ENCODE measurements at regions not wholly inside any gene's neighbourhood (a gene's known extent, or its start where the extent isn't known, plus 50 kb on each side); places are given as distances from the start of the nearest gene placed in this dataset.
A peak's percentile ranks its signal among the peaks of the same experiment; 100 is the strongest.

GRCh38 chr5:124309241-124309980, 437.0 kb downstream of the ZNF608 start:
- Histone ChIP-seq H3K4me1 (peaks cover 6 to 22% (median 16%) of the 10 kb centered on the region in 10 experiments; a peak in 16 of 20 replicates), H3K36me3 (no peaks in the 10 kb centered on the region), H3K9me3 (replicated peaks in 1 of 11) (peaks cover 0 to 6% (median 0%) of the 10 kb centered on the region in 11 experiments; a peak in 6 of 22 replicates), H3K4me2 (peak overlapping the region; percentile 7 to 86 (median 71); a peak in 20 of 22 replicates), H3K27me3 (no peaks in the 10 kb centered on the region), H3K27ac (peak overlapping the region in 1 of 11 experiments; percentile 6; a peak in 1 of 22 replicates), H4K20me1 (no peaks in the 10 kb centered on the region), H3K9ac (peak overlapping the region in 3 of 11 experiments; percentile 24 to 53 (median 42); a peak in 4 of 22 replicates), H3K4me3 (peak overlapping the region in 1 of 10 experiments; percentile 6; a peak in 1 of 20 replicates)
- no peak for TF ChIP-seq Cebpa-rat (IDR thresholded peaks at IDR 0.05)

GRCh38 chr5:124303366-124303765, 443.1 kb downstream of the ZNF608 start:
- no peak for TF ChIP-seq Cebpa-rat (IDR thresholded peaks at IDR 0.05)

GRCh38 chr5:124302533-124302932, 443.9 kb downstream of the ZNF608 start:
- Histone ChIP-seq H3K36me3 (no peaks in the 10 kb centered on the region), H3K4me2 (no peak overlapping the region), H3K27me3 (no peaks in the 10 kb centered on the region), H3K27ac (no peak overlapping the region), H3K9me3 (replicated peaks in 1 of 11) (no peaks in the 10 kb centered on the region), H3K9ac (no peak overlapping the region), H3K4me1 (no peaks in the 10 kb centered on the region), H3K4me3 (no peak overlapping the region), H4K20me1 (no peaks in the 10 kb centered on the region)
- TF ChIP-seq Cebpa-rat (IDR thresholded peaks at IDR 0.05), result no peak

More at GRCh38 chr5:124303366-124303765, 443.1 kb downstream of the ZNF608 start:
- H4K20me1 ChIP-seq, result no peaks in the 10 kb centered on the region
- H3K27ac ChIP-seq, result no peak overlapping the region
- no peak overlapping the region for H3K9ac ChIP-seq
- H3K4me2 ChIP-seq, result no peak overlapping the region
- H3K9me3 ChIP-seq (replicated peaks in 1 of 11), result no peaks in the 10 kb centered on the region
- H3K27me3 ChIP-seq, result no peaks in the 10 kb centered on the region
- no peaks in the 10 kb centered on the region for H3K36me3 ChIP-seq
- H3K4me1 ChIP-seq, result no peaks in the 10 kb centered on the region
- no peak overlapping the region for H3K4me3 ChIP-seq

DNA sequence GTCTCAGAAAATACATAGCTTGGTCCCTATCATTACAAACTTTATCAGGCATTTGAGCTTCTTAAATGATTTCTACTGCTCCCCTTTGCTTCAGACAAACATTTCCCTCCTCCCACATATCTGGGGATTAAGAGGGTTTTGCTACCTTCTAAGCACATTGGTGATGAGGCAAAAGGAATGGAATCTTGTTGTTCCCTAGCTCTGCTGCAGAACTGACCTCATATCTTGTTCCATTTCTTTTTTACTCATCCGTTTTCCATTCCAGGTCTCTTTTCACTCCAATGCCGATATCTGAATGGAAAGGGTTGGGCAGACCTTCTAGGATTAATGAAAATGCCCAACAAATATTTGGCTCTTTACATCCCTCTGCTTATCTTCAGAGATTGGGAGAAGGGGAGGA, 444.6 kb downstream of the ZNF608 start:
- H3K4me1 ChIP-seq, result no peaks in the 10 kb centered on the region
- no peaks in the 10 kb centered on the region for H3K36me3 ChIP-seq
- H3K4me2 ChIP-seq, result no peak overlapping the region
- no peak for TF ChIP-seq Cebpa-rat (IDR thresholded peaks at IDR 0.05)
- H3K27ac ChIP-seq, result no peak overlapping the region
- no peaks in the 10 kb centered on the region for H3K27me3 ChIP-seq
- no peak overlapping the region for H3K4me3 ChIP-seq
- H4K20me1 ChIP-seq, result no peaks in the 10 kb centered on the region
- no peaks in the 10 kb centered on the region for H3K9me3 ChIP-seq (replicated peaks in 1 of 11)
- no peak overlapping the region for H3K9ac ChIP-seq

DNA sequence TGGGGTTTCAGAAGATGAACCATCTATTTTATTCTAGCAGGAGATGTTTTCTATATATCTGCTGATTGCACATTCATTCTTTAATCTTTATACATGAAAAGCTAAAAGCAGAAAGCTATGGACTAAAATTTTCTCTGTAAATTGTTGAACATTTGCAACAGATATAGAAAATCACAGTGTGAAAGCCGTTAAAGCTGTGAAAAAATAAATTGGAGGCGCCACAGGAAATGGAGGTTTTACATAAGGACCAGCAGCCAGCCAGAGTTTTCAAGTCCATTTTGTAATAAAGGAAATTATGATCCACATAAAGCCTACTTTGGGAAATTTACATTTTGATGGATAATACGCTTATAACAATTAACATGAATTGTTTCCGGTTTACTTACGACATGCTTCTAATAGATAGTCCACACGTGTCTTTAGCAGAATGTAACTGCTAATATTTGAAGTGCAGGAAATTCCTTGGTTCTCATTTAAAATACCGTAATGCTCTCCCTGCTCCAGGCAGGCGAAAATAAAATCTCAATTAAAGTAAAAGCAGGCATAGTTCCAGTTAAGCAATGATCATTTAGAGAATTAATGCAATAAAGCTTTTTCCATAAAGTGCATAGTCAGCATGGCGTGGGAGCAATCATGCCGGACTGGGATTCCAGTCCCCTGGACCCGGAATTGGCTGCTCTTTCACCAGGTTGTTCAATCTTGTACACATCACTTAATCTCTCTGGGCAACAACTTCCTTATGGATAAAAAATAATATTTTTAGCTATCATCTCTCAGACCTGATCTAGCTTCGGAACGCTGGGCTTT, 445.4 kb downstream of the ZNF608 start:
- H3K27me3 ChIP-seq, result no peaks in the 10 kb centered on the region
- H3K36me3 ChIP-seq, result no peaks in the 10 kb centered on the region
- H3K9me3 ChIP-seq (replicated peaks in 1 of 11), result no peaks in the 10 kb centered on the region
- no peak for TF ChIP-seq Cebpa-rat (IDR thresholded peaks at IDR 0.05)
- H4K20me1 ChIP-seq, result no peaks in the 10 kb centered on the region
- H3K4me2 ChIP-seq, result no peak overlapping the region
- H3K4me3 ChIP-seq, result no peak overlapping the region
- no peak overlapping the region for H3K27ac ChIP-seq
- H3K4me1 ChIP-seq, result no peaks in the 10 kb centered on the region
- no peak overlapping the region for H3K9ac ChIP-seq

- H3K4me3 ChIP-seq, result no peak overlapping the region
- H3K36me3 ChIP-seq, result no peaks in the 10 kb centered on the region
- no peaks in the 10 kb centered on the region for H4K20me1 ChIP-seq
- H3K9me3 ChIP-seq (replicated peaks in 1 of 11), result peaks cover 0 to 9% (median 3%) of the 10 kb centered on the region in 11 experiments; a peak in 6 of 22 replicates
- H3K9ac ChIP-seq, result no peak overlapping the region
- H3K27me3 ChIP-seq, result no peaks in the 10 kb centered on the region
- no peak overlapping the region for H3K27ac ChIP-seq
- no peak overlapping the region for H3K4me2 ChIP-seq
- no peak for TF ChIP-seq Cebpa-rat (IDR thresholded peaks at IDR 0.05)
- H3K4me1 ChIP-seq, result no peaks in the 10 kb centered on the region
Observed at GRCh38 chr5:124297826-124298225, 448.6 kb downstream of the ZNF608 start.

DNA sequence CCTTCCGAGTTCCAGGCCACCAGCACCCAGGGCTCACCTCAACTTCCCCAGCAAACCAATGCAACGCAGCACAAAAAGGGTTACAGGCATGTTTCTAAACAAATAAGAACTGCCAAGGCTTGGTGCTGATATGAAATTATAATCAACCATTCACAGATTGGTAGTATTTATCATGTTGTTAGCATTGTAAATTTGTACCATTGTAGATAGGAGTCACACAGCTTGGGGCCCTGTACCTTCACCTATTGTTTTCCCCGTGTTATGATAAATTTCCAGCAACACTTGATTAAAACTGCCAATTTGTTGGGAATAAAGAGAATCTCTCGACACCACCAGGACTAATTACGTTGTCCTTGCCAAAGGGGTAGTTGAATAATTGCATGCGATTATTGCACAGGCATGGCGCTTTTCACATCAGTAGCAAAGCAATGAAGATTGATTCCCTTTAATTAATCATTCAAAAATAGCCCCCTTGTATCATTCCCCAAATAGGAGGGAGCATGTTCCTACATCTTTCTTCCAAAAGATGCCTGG, 454.1 kb downstream of the ZNF608 start:
- Histone ChIP-seq H4K20me1 (no peaks in the 10 kb centered on the region), H3K9me3 (replicated peaks in 1 of 11) (peaks cover 0 to 9% (median 3%) of the 10 kb centered on the region in 11 experiments; a peak in 6 of 22 replicates), H3K27me3 (no peaks in the 10 kb centered on the region), H3K27ac (no peak overlapping the region), H3K36me3 (no peaks in the 10 kb centered on the region), H3K4me2 (no peak overlapping the region), H3K4me3 (no peak overlapping the region), H3K9ac (no peak overlapping the region), H3K4me1 (no peaks in the 10 kb centered on the region)
- no peak for TF ChIP-seq Cebpa-rat (IDR thresholded peaks at IDR 0.05)

GRCh38 chr5:124289641-124290311, 456.7 kb downstream of the ZNF608 start:
- no peak overlapping the region for H3K4me2 ChIP-seq
- no peaks in the 10 kb centered on the region for H4K20me1 ChIP-seq
- H3K27me3 ChIP-seq, result no peaks in the 10 kb centered on the region
- H3K9ac ChIP-seq, result no peak overlapping the region
- H3K27ac ChIP-seq, result no peak overlapping the region
- H3K9me3 ChIP-seq (replicated peaks in 1 of 11), result peaks cover 0 to 9% (median 3%) of the 10 kb centered on the region in 11 experiments; a peak in 5 of 22 replicates
- H3K4me3 ChIP-seq, result no peak overlapping the region
- no peaks in the 10 kb centered on the region for H3K36me3 ChIP-seq
- TF ChIP-seq Cebpa-rat (IDR thresholded peaks at IDR 0.05), result no peak
- no peaks in the 10 kb centered on the region for H3K4me1 ChIP-seq

- Histone ChIP-seq H3K9ac (no peak overlapping the region), H4K20me1 (no peaks in the 10 kb centered on the region), H3K4me3 (no peak overlapping the region), H3K9me3 (replicated peaks in 1 of 11) (peaks cover 0 to 4% (median 0%) of the 10 kb centered on the region in 11 experiments; a peak in 3 of 22 replicates), H3K4me2 (no peak overlapping the region), H3K27ac (no peak overlapping the region), H3K4me1 (no peaks in the 10 kb centered on the region), H3K36me3 (no peaks in the 10 kb centered on the region), H3K27me3 (no peaks in the 10 kb centered on the region)
- no peak for TF ChIP-seq Cebpa-rat (IDR thresholded peaks at IDR 0.05)
Observed at GRCh38 chr5:124289130-124289529, 457.3 kb downstream of the ZNF608 start.
